ENCODE measurements at regions not wholly inside any gene's neighbourhood (a gene's known extent, or its start where the extent isn't known, plus 50 kb on each side); places are given as distances from the start of the nearest gene placed in this dataset.
"Not testable (repeated sequence)": the region's sequence is repeated elsewhere in the genome, so short reads cannot be mapped to it uniquely, and the experiment has no call there.

DNA sequence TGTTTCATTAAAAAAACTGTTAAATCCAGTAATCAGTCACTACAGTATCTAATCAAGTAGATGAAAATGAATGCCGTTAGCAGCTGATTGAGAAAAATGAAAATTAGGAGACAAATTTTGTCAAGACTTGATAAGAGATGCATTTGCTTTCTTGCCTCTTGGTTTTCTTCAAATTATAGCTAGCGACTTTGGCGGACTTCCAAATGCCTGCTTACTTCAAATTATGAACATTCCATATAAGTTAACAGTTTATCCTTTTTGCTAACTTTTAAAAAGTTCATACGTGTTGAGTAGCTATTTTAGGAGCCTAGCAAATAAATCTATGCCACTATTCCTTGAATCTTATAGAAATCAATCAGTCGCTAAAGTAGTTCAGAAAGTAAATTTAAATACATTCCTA lies 58.8 kb downstream of the PPP4R3C start:
- DNase-seq (ENCODE audit: low read depth), result no peak
- no peak overlapping the region for H3K4me3 ChIP-seq (ENCODE audit: low read depth, low read length)

GRCh38 chrX:27399146-27399456 lies 64.0 kb downstream of the PPP4R3C start:
- no peak for DNase-seq (ENCODE audit: low read depth)

DNA sequence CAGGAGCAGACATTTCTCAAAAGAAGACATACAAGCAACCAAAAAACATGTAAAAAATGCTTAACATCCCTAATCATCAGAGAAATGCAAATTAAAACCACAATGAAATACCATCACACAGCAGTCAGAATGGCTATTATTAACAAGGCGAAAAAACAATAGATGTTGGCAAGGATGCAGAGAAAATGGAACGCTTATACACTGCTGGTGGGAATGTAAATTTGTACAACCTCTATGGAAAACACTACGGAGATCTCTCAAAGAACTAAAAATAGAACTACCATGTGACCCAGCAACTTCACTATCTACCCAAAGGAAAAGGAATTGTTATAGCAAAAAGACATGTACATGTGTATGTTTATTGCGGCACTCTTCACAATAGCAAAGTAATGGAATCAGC lies 71.5 kb downstream of the PPP4R3C start:
- H3K4me3 ChIP-seq (ENCODE audit: low read depth, low read length), result no peak overlapping the region
- DNase-seq (ENCODE audit: low read depth), result no peak

More at GRCh38 chrX:27399146-27399456, 64.0 kb downstream of the PPP4R3C start:
- H3K4me3 ChIP-seq (ENCODE audit: low read depth, low read length), result no peak overlapping the region

GRCh38 chrX:27381419-27381818 lies 81.7 kb downstream of the PPP4R3C start:
- no peak for DNase-seq (ENCODE audit: low read depth)

DNA sequence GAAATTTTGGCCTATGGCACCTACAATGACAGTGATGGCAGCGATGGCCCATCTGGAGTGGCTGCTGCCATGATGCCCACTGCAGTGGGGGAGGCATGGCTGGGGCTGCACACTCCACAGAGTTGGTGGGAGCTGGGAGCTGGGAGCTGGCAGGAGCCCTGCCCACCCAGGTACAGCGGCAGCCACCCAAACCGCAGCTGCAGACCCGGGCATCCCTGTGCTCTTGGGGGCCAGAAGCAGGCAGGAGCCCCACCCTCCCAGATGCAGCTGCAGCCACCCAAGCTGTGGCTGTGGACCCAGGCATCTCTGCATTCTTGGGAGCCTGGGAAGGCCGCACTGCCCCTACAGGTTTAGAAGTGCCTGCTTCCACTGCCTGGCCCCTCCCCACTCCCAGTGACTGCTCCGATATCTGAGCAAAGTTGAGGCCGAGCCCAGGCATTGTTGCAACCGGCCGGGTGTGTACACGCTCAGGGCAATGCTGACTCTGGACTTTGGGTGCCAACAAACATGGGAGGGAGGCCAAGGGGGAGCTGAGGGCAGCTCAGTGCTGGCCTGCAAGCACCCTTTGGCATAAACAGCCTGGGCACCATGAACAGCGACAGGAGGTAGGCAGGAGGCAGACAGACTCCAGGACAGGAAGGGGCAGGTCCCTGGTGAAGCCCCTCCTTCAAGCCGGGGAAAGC lies 82.8 kb downstream of the PPP4R3C start:
- H3K4me3 ChIP-seq (ENCODE audit: low read depth, low read length), result no peak overlapping the region
- no peak for DNase-seq (ENCODE audit: low read depth)

More at GRCh38 chrX:27381419-27381818, 81.7 kb downstream of the PPP4R3C start:
- H3K4me3 ChIP-seq (ENCODE audit: low read depth, low read length), result no peak overlapping the region

DNA sequence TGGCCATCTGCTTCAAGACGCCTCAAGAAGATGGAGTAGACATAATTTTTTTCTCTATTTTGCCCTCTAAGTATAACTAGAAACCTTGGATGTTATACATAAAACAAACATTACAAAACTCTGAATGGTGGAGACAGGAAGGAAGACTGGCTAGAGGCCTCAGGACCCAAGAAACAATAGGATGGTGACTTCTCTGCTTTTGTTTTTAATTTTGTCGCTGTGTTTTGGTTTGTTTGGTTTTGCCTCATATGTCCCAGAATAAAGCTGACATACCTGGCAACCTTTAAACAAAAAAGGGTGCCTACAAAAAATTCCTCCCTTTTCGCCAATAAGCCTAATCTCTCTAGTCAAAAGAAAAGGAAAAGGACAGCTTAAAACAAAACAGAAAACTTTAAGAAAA lies 109.1 kb downstream of the PPP4R3C start:
- no peak for DNase-seq (ENCODE audit: low read depth)
- no peak overlapping the region for H3K4me3 ChIP-seq (ENCODE audit: low read depth, low read length)

GRCh38 chrX:27350476-27350875 lies 112.7 kb downstream of the PPP4R3C start:
- DNase-seq (ENCODE audit: low read depth), result no peak
- H3K4me3 ChIP-seq (ENCODE audit: low read depth, low read length), result no peak overlapping the region

DNA sequence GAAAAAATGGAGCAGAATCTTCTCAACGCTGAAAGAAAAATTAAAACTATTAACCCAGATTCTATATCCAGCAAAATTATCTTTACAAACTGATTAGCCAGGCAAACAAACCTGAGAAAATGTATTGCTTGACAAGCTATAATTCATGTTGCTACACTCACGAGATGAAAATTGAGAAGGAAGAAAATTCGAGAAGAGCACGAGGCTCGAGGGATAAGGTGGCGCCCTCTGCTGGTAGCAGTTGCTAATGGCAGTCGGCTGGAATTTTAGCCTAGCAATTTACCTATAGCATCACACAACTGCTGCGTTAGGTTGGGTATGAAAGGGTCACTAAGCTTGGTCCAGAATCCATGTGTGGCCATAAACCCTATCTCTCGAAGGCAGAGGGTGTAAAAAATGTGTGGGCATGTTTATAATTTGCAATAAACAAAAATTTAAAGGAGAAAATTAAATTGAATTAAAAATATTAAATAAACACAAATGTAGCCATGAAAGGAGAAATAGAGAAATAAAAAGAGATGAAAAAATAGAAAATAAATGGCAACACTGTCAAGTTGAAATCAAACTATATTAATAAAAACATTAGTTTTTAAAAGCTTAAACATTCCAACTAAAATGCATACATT lies 126.6 kb downstream of the PPP4R3C start:
- no peak overlapping the region for H3K4me3 ChIP-seq (ENCODE audit: low read depth, low read length)
- no peak for DNase-seq (ENCODE audit: low read depth)

- H3K4me3 ChIP-seq (ENCODE audit: low read depth, low read length), result no peak overlapping the region
- no peak for DNase-seq (ENCODE audit: low read depth)
Observed at GRCh38 chrX:27321632-27322031, 141.5 kb downstream of the PPP4R3C start.

GRCh38 chrX:27309406-27309805 lies 153.7 kb downstream of the PPP4R3C start:
- H3K4me3 ChIP-seq (ENCODE audit: low read depth, low read length), result no peak overlapping the region
- no peak for DNase-seq (ENCODE audit: low read depth)

- no peak overlapping the region for H3K4me3 ChIP-seq (ENCODE audit: low read depth, low read length)
Observed at GRCh38 chrX:27307546-27307945, 155.6 kb downstream of the PPP4R3C start.

DNA sequence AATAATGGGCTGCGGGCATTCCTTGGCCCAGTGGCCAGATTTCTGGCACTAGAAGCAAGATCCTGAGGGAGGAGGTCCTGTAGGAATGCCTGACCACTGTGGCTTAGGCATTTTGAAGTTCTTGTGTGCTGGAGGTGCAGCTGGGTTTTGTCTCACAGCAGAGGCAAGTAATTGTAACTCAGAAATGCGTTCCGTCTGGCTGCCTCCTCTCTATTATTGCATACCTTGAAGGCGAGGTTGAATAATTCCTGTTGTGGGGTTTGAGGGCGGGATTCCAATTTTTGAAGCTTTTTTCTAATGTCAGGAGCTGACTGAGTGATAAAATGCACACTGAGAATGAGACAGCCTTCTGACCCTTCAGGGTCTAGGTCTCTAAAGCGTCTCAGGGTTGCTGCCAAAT lies 170.6 kb downstream of the PPP4R3C start:
- not testable (repeated sequence) for DNase-seq (ENCODE audit: low read depth); H3K4me3 ChIP-seq (ENCODE audit: low read depth, low read length)

More at GRCh38 chrX:27307546-27307945, 155.6 kb downstream of the PPP4R3C start:
- no peak for DNase-seq (ENCODE audit: low read depth)

GRCh38 chrX:27276751-27277150 lies 186.4 kb downstream of the PPP4R3C start:
- no peak overlapping the region for H3K4me3 ChIP-seq (ENCODE audit: low read depth, low read length)
- peak; percentile 4 for DNase-seq (ENCODE audit: low read depth)

DNA sequence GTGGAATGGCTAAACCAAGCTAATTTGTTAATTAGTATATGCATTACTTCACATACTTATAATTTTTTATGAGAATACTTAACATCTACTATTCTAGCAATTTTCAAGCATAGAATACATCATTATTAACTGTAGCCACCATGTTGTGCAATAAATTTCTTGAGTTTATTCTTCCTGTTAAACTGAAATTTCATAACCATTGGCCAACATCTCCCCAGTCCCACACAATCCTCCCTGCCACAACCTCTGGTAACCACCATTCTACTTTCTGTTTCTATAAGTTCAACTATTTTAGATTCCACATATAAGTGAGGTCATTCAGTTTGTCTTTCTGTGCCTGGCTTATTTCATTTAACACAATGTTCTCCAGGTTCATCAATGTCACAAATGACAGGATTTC lies 208.5 kb downstream of the PPP4R3C start:
- DNase-seq (ENCODE audit: low read depth), result no peak
- no peak overlapping the region for H3K4me3 ChIP-seq (ENCODE audit: low read depth, low read length)

DNA sequence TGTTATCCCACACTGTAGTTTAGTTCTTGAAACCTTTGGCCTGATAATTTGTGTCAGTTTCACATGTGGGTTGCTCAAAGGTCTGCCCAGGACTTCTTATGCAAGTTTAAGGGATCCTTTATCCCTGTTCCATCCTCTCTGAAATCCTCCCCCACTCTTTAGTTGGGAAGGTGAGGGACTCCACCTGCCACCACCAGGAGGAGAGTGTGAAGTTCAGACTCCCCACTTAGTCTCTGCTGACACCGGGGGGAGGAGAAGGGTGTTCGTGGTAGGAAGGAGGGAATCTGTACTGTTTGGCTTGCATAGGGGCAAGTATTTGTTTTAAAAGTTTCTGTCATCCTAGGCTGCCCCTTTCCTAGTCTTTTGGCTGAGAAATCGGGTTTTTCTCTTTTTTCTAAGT lies 211.8 kb downstream of the PPP4R3C start:
- no peak overlapping the region for H3K4me3 ChIP-seq (ENCODE audit: low read depth, low read length)

GRCh38 chrX:27242581-27242980 lies 220.6 kb downstream of the PPP4R3C start:
- DNase-seq (ENCODE audit: low read depth), result no peak
- H3K4me3 ChIP-seq (ENCODE audit: low read depth, low read length), result no peak overlapping the region

More for the DNA sequence above, 211.8 kb downstream of the PPP4R3C start:
- no peak for DNase-seq (ENCODE audit: low read depth)

DNA sequence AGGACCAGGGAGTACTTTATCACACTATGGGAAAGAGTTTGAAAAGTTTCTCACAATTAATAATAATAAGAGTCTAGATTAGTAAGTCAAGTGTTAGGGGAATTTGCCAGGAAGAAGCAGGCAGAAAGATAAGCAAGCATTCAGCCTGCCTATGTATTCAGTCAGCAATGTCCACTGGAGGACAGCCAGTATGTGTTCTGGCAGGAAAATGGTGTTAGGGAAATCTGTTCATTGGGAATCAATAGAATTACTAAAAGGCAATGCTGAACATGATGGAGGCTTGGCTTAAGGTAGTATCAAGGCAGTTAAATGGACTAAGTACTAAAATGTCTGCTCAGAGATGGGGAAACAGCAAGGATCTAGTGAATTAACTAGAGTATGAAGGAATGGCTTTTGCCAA lies 221.2 kb downstream of the PPP4R3C start:
- H3K4me3 ChIP-seq (ENCODE audit: low read depth, low read length), result no peak overlapping the region
- DNase-seq (ENCODE audit: low read depth), result no peak

- DNase-seq (ENCODE audit: low read depth); H3K4me3 ChIP-seq (ENCODE audit: low read depth, low read length): not testable (repeated sequence)
Observed at GRCh38 chrX:27240042-27240441, 223.1 kb downstream of the PPP4R3C start.

DNA sequence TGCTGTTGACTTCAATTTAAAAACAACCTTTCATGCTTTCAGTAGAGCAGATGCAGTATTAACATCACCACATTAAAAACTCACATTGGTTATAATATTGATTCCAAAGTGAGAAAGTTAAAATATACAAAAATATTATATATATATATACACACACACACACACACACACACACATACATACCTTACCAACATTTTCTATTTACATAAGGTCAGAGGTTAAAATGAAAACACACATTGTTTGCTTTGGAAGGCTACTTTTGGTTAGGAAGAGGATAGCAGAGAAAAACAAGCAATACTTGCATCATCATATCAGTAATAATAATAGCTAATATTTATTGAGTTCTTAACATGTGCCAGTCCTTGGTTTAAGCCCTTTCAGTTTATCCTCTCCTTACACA lies 226.5 kb downstream of the PPP4R3C start:
- DNase-seq (ENCODE audit: low read depth), result no peak
- no peak overlapping the region for H3K4me3 ChIP-seq (ENCODE audit: low read depth, low read length)

- DNase-seq (ENCODE audit: low read depth), result no peak
Observed at GRCh38 chrX:27229721-27230120, 233.4 kb downstream of the PPP4R3C start.

DNA sequence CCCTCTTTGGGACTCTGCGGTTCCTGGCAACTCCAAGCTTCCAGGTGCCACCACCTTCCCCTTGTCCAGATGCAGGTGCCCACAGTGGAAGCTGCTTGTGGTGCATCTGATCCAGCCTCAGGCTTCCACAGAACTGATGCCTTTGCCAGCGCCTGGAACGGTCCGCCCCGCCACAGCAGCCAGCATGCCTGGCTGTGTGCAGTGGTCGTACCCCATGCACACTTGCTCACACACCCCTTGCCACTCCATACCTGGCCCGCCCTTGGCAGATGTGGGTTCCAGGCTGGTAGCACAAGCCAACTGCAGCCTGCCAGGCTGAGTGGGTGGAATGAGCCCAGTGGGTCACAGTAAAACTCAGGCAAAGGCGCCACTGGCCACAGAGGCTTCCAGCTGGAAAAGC lies 240.5 kb downstream of the PPP4R3C start:
- H3K4me3 ChIP-seq (ENCODE audit: low read depth, low read length), result no peak overlapping the region
- no peak for DNase-seq (ENCODE audit: low read depth)

More at GRCh38 chrX:27229721-27230120, 233.4 kb downstream of the PPP4R3C start:
- no peak overlapping the region for H3K4me3 ChIP-seq (ENCODE audit: low read depth, low read length)

Measured in skeletal muscle cell (primary cell).